HL-60 (cell line): ENCODE measurements at regions not wholly inside any gene's neighbourhood (a gene's known extent, or its start where the extent isn't known, plus 50 kb on each side); places are given as distances from the start of the nearest gene placed in this dataset.

Experiments used
- CTCF ChIP-seq: IDR thresholded peaks from one replicate; pipeline ENCODE4 v1.5.1; 2011; ENCODE audit warnings: low read length, control low read depth, inconsistent platforms; ENCODE audit not compliant: insufficient read depth
- GABPA ChIP-seq: IDR thresholded peaks from 2 replicates; pipeline ENCODE4 v1.6.1; 2012; ENCODE audit warnings: low read depth
- POLR2AphosphoS5 ChIP-seq: IDR thresholded peaks from 2 replicates; pipeline ENCODE4 v1.6.1; 2012; ENCODE audit warnings: low read depth
- REST ChIP-seq: IDR thresholded peaks from 2 replicates; pipeline ENCODE4 v1.6.1; 2012; ENCODE audit warnings: low read depth; ENCODE audit not compliant: insufficient replicate concordance

GRCh38 chr11:21892736-21893564 lies 299.9 kb upstream of the ANO5 start:
- no peak for TF ChIP-seq CTCF
- TF ChIP-seq POLR2AphosphoS5 = no peak
- no peak for TF ChIP-seq REST
- no peak for TF ChIP-seq GABPA
